GM12873 (cell line): ENCODE measurements at regions not wholly inside any gene's neighbourhood (a gene's known extent, or its start where the extent isn't known, plus 50 kb on each side); places are given as distances from the start of the nearest gene placed in this dataset.

Experiments
- CTCF ChIP-seq: IDR thresholded peaks from 2 replicates; pipeline ENCODE4 v1.5.1; 2012; ENCODE audit warnings: low read depth, mild to moderate bottlenecking, moderate library complexity, low read length, control low read depth; ENCODE audit not compliant: insufficient read depth; ENCODE audit errors: missing control alignments

GRCh38 chr10:2963889-2964631, 103.3 kb upstream of the PFKP start:
- TF ChIP-seq CTCF, result no peak

GRCh38 chr10:2962194-2962593, 105.2 kb upstream of the PFKP start:
- TF ChIP-seq CTCF, result no peak

GRCh38 chr10:2958659-2959058, 108.7 kb upstream of the PFKP start:
- TF ChIP-seq CTCF, result no peak

- no peak for TF ChIP-seq CTCF
Observed at GRCh38 chr10:2957785-2958184, 109.6 kb upstream of the PFKP start.

GRCh38 chr10:2955064-2955463, 112.3 kb upstream of the PFKP start:
- TF ChIP-seq CTCF, result no peak

- no peak for TF ChIP-seq CTCF
Observed at GRCh38 chr10:2953495-2953894, 113.9 kb upstream of the PFKP start.

- TF ChIP-seq CTCF, result no peak
Observed at GRCh38 chr10:2951235-2951835, 116.0 kb upstream of the PFKP start.
